ENCODE measurements at regions not wholly inside any gene's neighbourhood (a gene's known extent, or its start where the extent isn't known, plus 50 kb on each side); places are given as distances from the start of the nearest gene placed in this dataset.
"Not testable (repeated sequence)": the region's sequence is repeated elsewhere in the genome, so short reads cannot be mapped to it uniquely, and the experiment has no call there.

- H3K27ac ChIP-seq (ENCODE audit: low read depth, low read length, poor library complexity, severe bottlenecking), result no peak overlapping the region
- POLR2A ChIA-PET (ENCODE audit: low non-redundant PET), result interaction anchor here (0.6 kb wide), 1 partner anchor 335 kb away, joined by 4 read pairs; no protein-coding TSS in a partner anchor
- no peaks in the 10 kb centered on the region for H3K9me3 ChIP-seq (ENCODE audit: low read depth, low read length, poor library complexity, severe bottlenecking)
- intact Hi-C loops (cut with micrococcal nuclease; ENCODE audit: unreplicated experiment), result no loop called here
- TF ChIP-seq EZH2 (IDR thresholded peaks at IDR 0.05; ENCODE audit: borderline replicate concordance, low read depth, low read length, poor library complexity, severe bottlenecking) (no peak), CTCF (conservative IDR thresholded peaks at IDR 0.05; ENCODE audit: low read depth, low read length) (no peak)
- CTCF ChIA-PET, result no interaction called here
- no peak for DNase-seq (ENCODE audit: low spot score)
- BruUV-seq (replicated peaks), result no TSS peak
- H3K4me3 ChIP-seq (ENCODE audit: low read depth, low read length, poor library complexity, severe bottlenecking), result no peak overlapping the region
- H3K36me3 ChIP-seq (ENCODE audit: insufficient read depth, low read length, poor library complexity, severe bottlenecking), result no peaks in the 10 kb centered on the region
- peaks cover 5% of the 10 kb centered on the region for H3K27me3 ChIP-seq (replicated peaks; ENCODE audit: insufficient read depth, low read depth, low read length, poor library complexity)
- H3K4me1 ChIP-seq (ENCODE audit: insufficient read depth, low read length, poor library complexity, severe bottlenecking), result no peaks in the 10 kb centered on the region
These were observed 195.9 kb downstream of the ANKRD60 start for GRCh38 chr20:58032599-58032998.

GRCh38 chr20:58031350-58031749 is 197.1 kb downstream of the ANKRD60 start:
- H3K36me3 ChIP-seq (ENCODE audit: insufficient read depth, low read length, poor library complexity, severe bottlenecking); H3K27me3 ChIP-seq (replicated peaks; ENCODE audit: insufficient read depth, low read depth, low read length, poor library complexity); intact Hi-C loops (cut with micrococcal nuclease; ENCODE audit: unreplicated experiment); H3K4me1 ChIP-seq (ENCODE audit: insufficient read depth, low read length, poor library complexity, severe bottlenecking); H3K27ac ChIP-seq (ENCODE audit: low read depth, low read length, poor library complexity, severe bottlenecking); DNase-seq (ENCODE audit: low spot score); CTCF ChIA-PET; H3K4me3 ChIP-seq (ENCODE audit: low read depth, low read length, poor library complexity, severe bottlenecking); BruUV-seq (replicated peaks); POLR2A ChIA-PET (ENCODE audit: low non-redundant PET); H3K9me3 ChIP-seq (ENCODE audit: low read depth, low read length, poor library complexity, severe bottlenecking): not testable (repeated sequence)

DNA sequence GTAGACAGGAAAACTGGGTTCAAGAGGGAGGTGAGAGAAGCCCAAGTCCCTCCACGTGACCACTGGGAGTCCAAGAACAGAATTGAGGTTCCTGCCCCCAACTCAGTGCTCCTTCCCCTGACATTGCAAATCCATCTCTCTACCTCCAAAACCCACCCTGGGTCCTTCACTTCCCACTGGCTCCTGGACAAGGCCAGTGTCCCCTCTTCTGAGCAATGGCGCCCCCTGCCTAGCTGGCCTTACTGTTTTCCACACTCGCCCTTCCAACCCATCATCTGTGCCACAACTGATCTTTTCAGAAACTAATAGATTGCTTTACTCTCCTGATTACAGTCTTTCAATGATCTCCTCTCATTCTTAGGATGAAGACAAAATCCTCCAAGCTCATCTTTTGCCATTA is 200.3 kb downstream of the ANKRD60 start:
- BruUV-seq (replicated peaks), result no TSS peak
- intact Hi-C loops (cut with micrococcal nuclease; ENCODE audit: unreplicated experiment), result no loop called here
- Histone ChIP-seq H3K9me3 (ENCODE audit: low read depth, low read length, poor library complexity, severe bottlenecking) (no peaks in the 10 kb centered on the region), H3K36me3 (ENCODE audit: insufficient read depth, low read length, poor library complexity, severe bottlenecking) (no peaks in the 10 kb centered on the region), H3K27me3 (replicated peaks; ENCODE audit: insufficient read depth, low read depth, low read length, poor library complexity) (peaks cover 5% of the 10 kb centered on the region), H3K27ac (ENCODE audit: low read depth, low read length, poor library complexity, severe bottlenecking) (no peak overlapping the region), H3K4me1 (ENCODE audit: insufficient read depth, low read length, poor library complexity, severe bottlenecking) (no peaks in the 10 kb centered on the region), H3K4me3 (ENCODE audit: low read depth, low read length, poor library complexity, severe bottlenecking) (no peak overlapping the region)
- DNase-seq (ENCODE audit: low spot score), result no peak
- ChIA-PET POLR2A (ENCODE audit: low non-redundant PET) (no interaction called here), CTCF (interaction anchor here (1.0 kb wide), 1 partner anchor 1827 kb away, joined by 4 read pairs; no protein-coding TSS in a partner anchor)
- TF ChIP-seq EZH2 (IDR thresholded peaks at IDR 0.05; ENCODE audit: borderline replicate concordance, low read depth, low read length, poor library complexity, severe bottlenecking) (no peak), CTCF (conservative IDR thresholded peaks at IDR 0.05; ENCODE audit: low read depth, low read length) (peak; percentile 54)

- no peaks in the 10 kb centered on the region for H3K9me3 ChIP-seq (ENCODE audit: low read depth, low read length, poor library complexity, severe bottlenecking)
- intact Hi-C loops (cut with micrococcal nuclease; ENCODE audit: unreplicated experiment), result no loop called here
- H3K27ac ChIP-seq (ENCODE audit: low read depth, low read length, poor library complexity, severe bottlenecking), result no peak overlapping the region
- H3K27me3 ChIP-seq (replicated peaks; ENCODE audit: insufficient read depth, low read depth, low read length, poor library complexity), result peaks cover 5% of the 10 kb centered on the region
- ChIA-PET POLR2A (ENCODE audit: low non-redundant PET) (no interaction called here), CTCF (no interaction called here)
- no peaks in the 10 kb centered on the region for H3K4me1 ChIP-seq (ENCODE audit: insufficient read depth, low read length, poor library complexity, severe bottlenecking)
- no peak for DNase-seq (ENCODE audit: low spot score)
- no TSS peak for BruUV-seq (replicated peaks)
- no peak for TF ChIP-seq EZH2 (IDR thresholded peaks at IDR 0.05; ENCODE audit: borderline replicate concordance, low read depth, low read length, poor library complexity, severe bottlenecking)
- no peaks in the 10 kb centered on the region for H3K36me3 ChIP-seq (ENCODE audit: insufficient read depth, low read length, poor library complexity, severe bottlenecking)
- H3K4me3 ChIP-seq (ENCODE audit: low read depth, low read length, poor library complexity, severe bottlenecking), result no peak overlapping the region
These were observed 202.1 kb downstream of the ANKRD60 start for GRCh38 chr20:58026361-58026760.
